ENCODE measurements at regions not wholly inside any gene's neighbourhood (a gene's known extent, or its start where the extent isn't known, plus 50 kb on each side); places are given as distances from the start of the nearest gene placed in this dataset.

DNA sequence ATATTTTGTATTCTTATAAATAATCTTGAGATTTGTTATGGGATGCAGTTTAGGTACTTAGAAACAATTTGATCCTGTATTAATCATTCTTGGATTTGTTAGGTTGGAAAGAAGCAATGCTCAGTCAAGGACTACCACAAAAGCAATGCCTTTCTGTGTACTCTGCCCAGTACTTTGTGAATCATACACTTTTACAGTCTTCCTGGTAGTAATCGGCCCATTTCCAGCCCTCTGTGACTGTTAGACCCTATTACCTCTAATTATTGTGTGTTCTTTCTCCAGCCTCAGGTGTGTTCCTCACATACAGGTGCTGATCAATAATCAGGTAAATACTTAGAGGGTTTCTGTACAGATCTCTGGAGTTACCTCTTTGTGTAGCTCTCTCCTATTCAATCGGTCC is 609.0 kb downstream of the KCNH5 start:
- WGBS, 2 donors: 9 to 12% methylated on average over 2 of the region's 2 CpGs
- Histone ChIP-seq H3K36me3 (no peaks in the 10 kb centered on the region), H3K4me3 (no peak overlapping the region), H3K27me3 (no peaks in the 10 kb centered on the region), H3K4me1 (no peaks in the 10 kb centered on the region), H3K27ac (no peak overlapping the region), H3K9me3 (no peaks in the 10 kb centered on the region)
- ATAC-seq: no peak
- TF ChIP-seq, protein P1, sequence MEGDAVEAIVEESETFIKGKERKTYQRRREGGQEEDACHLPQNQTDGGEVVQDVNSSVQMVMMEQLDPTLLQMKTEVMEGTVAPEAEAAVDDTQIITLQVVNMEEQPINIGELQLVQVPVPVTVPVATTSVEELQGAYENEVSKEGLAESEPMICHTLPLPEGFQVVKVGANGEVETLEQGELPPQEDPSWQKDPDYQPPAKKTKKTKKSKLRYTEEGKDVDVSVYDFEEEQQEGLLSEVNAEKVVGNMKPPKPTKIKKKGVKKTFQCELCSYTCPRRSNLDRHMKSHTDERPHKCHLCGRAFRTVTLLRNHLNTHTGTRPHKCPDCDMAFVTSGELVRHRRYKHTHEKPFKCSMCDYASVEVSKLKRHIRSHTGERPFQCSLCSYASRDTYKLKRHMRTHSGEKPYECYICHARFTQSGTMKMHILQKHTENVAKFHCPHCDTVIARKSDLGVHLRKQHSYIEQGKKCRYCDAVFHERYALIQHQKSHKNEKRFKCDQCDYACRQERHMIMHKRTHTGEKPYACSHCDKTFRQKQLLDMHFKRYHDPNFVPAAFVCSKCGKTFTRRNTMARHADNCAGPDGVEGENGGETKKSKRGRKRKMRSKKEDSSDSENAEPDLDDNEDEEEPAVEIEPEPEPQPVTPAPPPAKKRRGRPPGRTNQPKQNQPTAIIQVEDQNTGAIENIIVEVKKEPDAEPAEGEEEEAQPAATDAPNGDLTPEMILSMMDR (IDR thresholded peaks at IDR 0.05): no peak
- no peak for FAIRE-seq
- intact Hi-C loops (cut with DNase I): no loop called here
- DNase-seq: no peak

- Histone ChIP-seq H3K36me3 (no peaks in the 10 kb centered on the region), H3K4me1 (no peaks in the 10 kb centered on the region), H3K4me3 (no peak overlapping the region), H3K27ac (no peak overlapping the region), H3K9me3 (no peaks in the 10 kb centered on the region), H3K27me3 (no peaks in the 10 kb centered on the region)
- intact Hi-C loops (cut with DNase I): no loop called here
- FAIRE-seq (no peak), DNase-seq (no peak), ATAC-seq (no peak)
- WGBS, 2 donors: 46 to 53% methylated on average over 2 of the region's 2 CpGs
- TF ChIP-seq, protein P1 (IDR thresholded peaks at IDR 0.05): no peak
Observed at GRCh38 chr14:62439210-62439609, 606.0 kb downstream of the KCNH5 start.

DNA sequence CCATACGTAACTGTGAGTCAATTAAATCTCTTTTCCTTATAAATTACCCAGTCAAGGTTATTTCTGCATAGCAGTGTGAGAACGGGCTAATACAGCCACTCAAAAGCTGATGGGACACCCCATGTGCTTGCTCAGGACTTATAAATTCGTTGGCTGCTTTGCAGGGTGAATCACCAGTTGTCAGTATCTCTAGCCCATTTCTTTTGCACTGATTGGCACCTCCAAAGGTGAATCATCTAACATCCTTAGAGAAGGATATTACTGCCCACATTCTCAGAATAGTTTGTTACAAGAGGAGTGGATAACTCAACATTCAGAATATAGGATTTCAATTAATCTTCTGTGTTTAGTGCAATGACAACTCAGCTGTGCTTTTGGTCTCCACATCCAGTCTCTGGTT is 601.5 kb downstream of the KCNH5 start:
- 23 to 36% methylated on average over 3 of the region's 3 CpGs for WGBS, 2 donors
- ATAC-seq: no peak
- TF ChIP-seq, protein P1 (IDR thresholded peaks at IDR 0.05): no peak
- Histone ChIP-seq H3K4me3 (no peak overlapping the region), H3K36me3 (no peaks in the 10 kb centered on the region), H3K4me1 (no peaks in the 10 kb centered on the region), H3K27me3 (no peaks in the 10 kb centered on the region), H3K27ac (no peak overlapping the region), H3K9me3 (no peaks in the 10 kb centered on the region)
- DNase-seq: no peak
- intact Hi-C loops (cut with DNase I): no loop called here
- FAIRE-seq: no peak

GRCh38 chr14:62445570-62445969 is 599.7 kb downstream of the KCNH5 start:
- Histone ChIP-seq H3K4me1 (no peaks in the 10 kb centered on the region), H3K4me3 (no peak overlapping the region), H3K27ac (no peak overlapping the region), H3K9me3 (no peaks in the 10 kb centered on the region), H3K27me3 (no peaks in the 10 kb centered on the region), H3K36me3 (no peaks in the 10 kb centered on the region)
- no peak for FAIRE-seq
- TF ChIP-seq, protein P1 (IDR thresholded peaks at IDR 0.05): no peak
- ATAC-seq: no peak
- WGBS, 2 donors: 79 to 82% methylated on average over 4 of the region's 4 CpGs
- intact Hi-C loops (cut with DNase I): no loop called here
- DNase-seq: no peak

DNA sequence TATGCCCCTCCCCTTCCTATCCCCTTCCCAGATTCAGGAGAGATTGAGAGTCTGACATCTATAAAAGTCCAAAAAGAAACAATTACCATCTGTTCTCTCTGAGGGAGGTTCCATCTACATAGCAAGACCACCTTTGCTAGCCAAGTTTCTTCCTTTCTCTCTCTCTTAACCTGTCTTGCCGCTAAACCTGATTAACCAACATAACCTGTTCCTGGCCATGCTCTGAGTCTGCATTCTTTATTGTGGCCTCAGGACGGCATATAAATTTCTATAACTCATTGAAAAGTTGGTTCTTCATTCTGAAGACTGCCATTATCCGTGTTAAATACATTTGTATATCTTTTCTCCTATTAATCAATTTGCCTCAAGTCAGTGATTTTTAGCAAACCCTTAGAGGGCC is 594.0 kb downstream of the KCNH5 start:
- intact Hi-C loops (cut with DNase I): no loop called here
- no peaks in the 10 kb centered on the region for H3K9me3 ChIP-seq
- FAIRE-seq (no peak), DNase-seq (no peak), ATAC-seq (no peak)
- TF ChIP-seq, protein P1 (IDR thresholded peaks at IDR 0.05): no peak
- no peak overlapping the region for H3K4me3 ChIP-seq
- H3K27me3 ChIP-seq: no peaks in the 10 kb centered on the region
- no peak overlapping the region for H3K27ac ChIP-seq
- 44 to 62% methylated on average over 3 of the region's 3 CpGs for WGBS, 2 donors
- H3K36me3 ChIP-seq: no peaks in the 10 kb centered on the region
- H3K4me1 ChIP-seq: no peaks in the 10 kb centered on the region
